H9 (cell line): ENCODE measurements at regions not wholly inside any gene's neighbourhood (a gene's known extent, or its start where the extent isn't known, plus 50 kb on each side); places are given as distances from the start of the nearest gene placed in this dataset.

Experiments used
- DNase-seq: peaks from one replicate; pipeline ENCODE4 v3.0.0-alpha.2; 2017
- H2AFZ ChIP-seq: one replicate; pipeline ENCODE4 v1.6.1; 2013; ENCODE audit warnings: mild to moderate bottlenecking, low read length, control low read depth, moderate library complexity
- H2AK5ac ChIP-seq: 2 replicates; pipeline ENCODE4 v1.6.1; 2013; ENCODE audit warnings: low read length, control low read depth, mixed read lengths; ENCODE audit not compliant: insufficient read length
- H2BK120ac ChIP-seq: one replicate; pipeline ENCODE4 v1.6.1; 2013; ENCODE audit warnings: low read depth, mild to moderate bottlenecking, low read length, control low read depth, inconsistent platforms; ENCODE audit not compliant: poor library complexity, severe bottlenecking
- H2BK12ac ChIP-seq: 2 replicates; pipeline ENCODE4 v1.6.1; 2013; ENCODE audit warnings: low read length, control low read depth, mixed read lengths, low read depth; ENCODE audit not compliant: insufficient read length
- H2BK15ac ChIP-seq: 2 replicates; pipeline ENCODE4 v1.6.1; 2013; ENCODE audit warnings: low read depth, low read length, control low read depth
- H2BK20ac ChIP-seq: one replicate; pipeline ENCODE4 v1.6.1; 2013; ENCODE audit warnings: low read depth, mild to moderate bottlenecking, low read length, control low read depth, inconsistent platforms; ENCODE audit not compliant: poor library complexity, severe bottlenecking
- H2BK5ac ChIP-seq: 2 replicates; pipeline ENCODE4 v1.6.1; 2013; ENCODE audit warnings: low read length, control low read depth, mixed read lengths; ENCODE audit not compliant: insufficient read length
- H3K14ac ChIP-seq: 2 replicates; pipeline ENCODE4 v1.6.1; 2013; ENCODE audit warnings: low read length, control low read depth; ENCODE audit not compliant: insufficient read depth
- H3K18ac ChIP-seq: 2 replicates; pipeline ENCODE4 v1.6.1; 2013; ENCODE audit warnings: low read depth, mild to moderate bottlenecking, mixed read lengths, low read length, control low read depth; ENCODE audit not compliant: insufficient read length
- H3K23ac ChIP-seq: 2 replicates; pipeline ENCODE4 v1.6.1; 2013; ENCODE audit warnings: low read length, control low read depth, mixed read lengths, low read depth; ENCODE audit not compliant: insufficient read length
- H3K23me2 ChIP-seq: 2 replicates; pipeline ENCODE4 v1.6.1; 2013; ENCODE audit warnings: low read depth, mild to moderate bottlenecking, mixed read lengths, low read length, control low read depth; ENCODE audit not compliant: insufficient read length, poor library complexity, severe bottlenecking
- H3K27ac ChIP-seq: 2 replicates; pipeline ENCODE4 v1.5.1; 2013; ENCODE audit warnings: low read length, control low read depth, mixed read lengths, low read depth; ENCODE audit not compliant: insufficient read length
- H3K27me3 ChIP-seq: 2 replicates; pipeline ENCODE4 v1.6.1; 2013; ENCODE audit warnings: low read length, control low read depth, inconsistent platforms; ENCODE audit not compliant: insufficient read depth
- H3K4ac ChIP-seq: 2 replicates; pipeline ENCODE4 v1.6.1; 2013; ENCODE audit warnings: low read depth, mild to moderate bottlenecking, control low read depth, inconsistent platforms, low read length, moderate library complexity
- H3K4me1 ChIP-seq: 2 replicates; pipeline ENCODE4 v1.6.1; 2013; ENCODE audit warnings: low read length, control low read depth, inconsistent platforms; ENCODE audit not compliant: insufficient read depth
- H3K4me2 ChIP-seq: 2 replicates; pipeline ENCODE4 v1.6.1; 2013; ENCODE audit warnings: low read length, control low read depth, mixed read lengths; ENCODE audit not compliant: insufficient read length, insufficient read depth
- H3K56ac ChIP-seq: 2 replicates; pipeline ENCODE4 v1.6.1; 2013; ENCODE audit warnings: low read depth, mild to moderate bottlenecking, mixed read lengths, low read length, control low read depth; ENCODE audit not compliant: insufficient read length
- H3K79me1 ChIP-seq: 2 replicates; pipeline ENCODE4 v1.6.1; 2013; ENCODE audit warnings: low read depth, mild to moderate bottlenecking, moderate library complexity, low read length, control low read depth, inconsistent platforms; ENCODE audit not compliant: insufficient read depth, poor library complexity, severe bottlenecking
- H3K79me2 ChIP-seq: 2 replicates; pipeline ENCODE4 v1.6.1; 2013; ENCODE audit warnings: low read length, control low read depth, inconsistent platforms; ENCODE audit not compliant: insufficient read depth
- H3K9ac ChIP-seq: 2 replicates; pipeline ENCODE4 v1.6.1; 2013; ENCODE audit warnings: low read length, control low read depth, mixed read lengths; ENCODE audit not compliant: insufficient read length; ENCODE audit errors: extremely low read depth
- H3K9me3 ChIP-seq: one replicate; pipeline ENCODE4 v1.6.1; 2013; ENCODE audit warnings: low read depth, low read length, inconsistent platforms; ENCODE audit not compliant: control insufficient read depth
- H3T11ph ChIP-seq: one replicate; pipeline ENCODE4 v1.6.1; 2013; ENCODE audit warnings: mild to moderate bottlenecking, low read length, control low read depth, inconsistent platforms
- H4K20me1 ChIP-seq: one replicate; pipeline ENCODE4 v1.6.1; 2013; ENCODE audit not compliant: control insufficient read depth, insufficient read length, insufficient read depth
- H4K5ac ChIP-seq: 2 replicates; pipeline ENCODE4 v1.6.1; 2013; ENCODE audit warnings: low read depth, mild to moderate bottlenecking, mixed read lengths, low read length, control low read depth; ENCODE audit not compliant: insufficient read length
- H4K8ac ChIP-seq: replicated peaks from 2 replicates; pipeline ENCODE4 v1.6.1; 2013; ENCODE audit warnings: low read length, control low read depth, mixed read lengths, low read depth; ENCODE audit not compliant: insufficient read length
- H4K91ac ChIP-seq: 2 replicates; pipeline ENCODE4 v1.6.1; 2013; ENCODE audit warnings: low read depth, mild to moderate bottlenecking, moderate library complexity, mixed read lengths, low read length, control low read depth; ENCODE audit not compliant: insufficient read length
- H3K27ac Mint-ChIP-seq, 3 experiments: 2 replicates in 2 of 3; 3 replicates in 1 of 3; pipeline ENCODE4 v1.8.0; 2020 to 2021; ENCODE audit warnings: mixed read lengths in 3 of 3, mild to moderate bottlenecking in 1 of 3, moderate library complexity in 1 of 3
- H3K27me3 Mint-ChIP-seq: 2 replicates; pipeline ENCODE4 v1.8.0; 2021; ENCODE audit warnings: low read depth, mild to moderate bottlenecking, moderate library complexity, mixed read lengths
- H3K36me3 Mint-ChIP-seq, 3 experiments: 2 replicates in 2 of 3; 3 replicates in 1 of 3; pipeline ENCODE4 v1.8.0; 2020 to 2021; ENCODE audit warnings: low read depth in 3 of 3, mixed read lengths in 3 of 3; ENCODE audit not compliant: insufficient read depth in 1 of 3
- H3K4me1 Mint-ChIP-seq, 2 experiments: 2 replicates each; pipeline ENCODE4 v1.8.0; 2020; ENCODE audit warnings: mixed read lengths in 2 of 2
- H3K4me3 Mint-ChIP-seq, 2 experiments: 2 replicates in 1 of 2; 3 replicates in 1 of 2; pipeline ENCODE4 v1.8.0; 2020 to 2021; ENCODE audit warnings: mild to moderate bottlenecking in 2 of 2, mixed read lengths in 2 of 2, moderate library complexity in 1 of 2
- H3K9me3 Mint-ChIP-seq, 2 experiments: 2 replicates in 1 of 2; 3 replicates in 1 of 2; pipeline ENCODE4 v1.8.0; 2020; ENCODE audit warnings: mild to moderate bottlenecking in 2 of 2, mixed read lengths in 2 of 2, moderate library complexity in 1 of 2
- WGBS: extraction: QIAGEN DNeasy Blood & Tissue Kit; methylation state at CpG from one replicate; pipeline ENCODE4 v1.1.7; 2013; ENCODE audit warnings: missing lambda C conversion rate, low lambda C conversion rate, mixed read lengths; ENCODE audit not compliant: insufficient read length; ENCODE audit errors: extremely low coverage; 5-methylcytosine and 5-hydroxymethylcytosine counted together
- TF ChIP-seq, protein P1 (sequence below): fragments of 200-600 bp; sonication (generic); conservative IDR thresholded peaks from 3 replicates; pipeline ENCODE4 v1.8.0; 2021; ENCODE audit warnings: antibody characterized with exemption, mild to moderate bottlenecking

- no peak overlapping the region for H3K9ac ChIP-seq
- H3K18ac ChIP-seq: no peak overlapping the region
- no peak overlapping the region for H4K91ac ChIP-seq
- H2BK12ac ChIP-seq: no peak overlapping the region
- H2BK120ac ChIP-seq: no peak overlapping the region
- no peak overlapping the region for H3K23ac ChIP-seq
- no peaks in the 10 kb centered on the region for H3K4me1 ChIP-seq
- no peaks in the 10 kb centered on the region for H3K9me3 ChIP-seq
- H2BK5ac ChIP-seq: no peak overlapping the region
- Mint-ChIP-seq H3K27ac (no peak overlapping the region), H3K9me3 (peaks cover 17 to 23% of the 10 kb centered on the region in 2 experiments; a peak in 4 of 5 replicates), H3K36me3 (peaks cover 0 to 23% (median 1%) of the 10 kb centered on the region in 3 experiments; a peak in 5 of 7 replicates), H3K4me3 (no peak overlapping the region), H3K4me1 (peaks cover 7 to 10% of the 10 kb centered on the region in 2 experiments; a peak in 3 of 4 replicates), H3K27me3 (peaks cover 2% of the 10 kb centered on the region; the same call in 1 of the 2 replicates)
- H2AK5ac ChIP-seq: no peak overlapping the region
- no peaks in the 10 kb centered on the region; the same call in 1 of the 2 replicates for H3K79me2 ChIP-seq
- no peaks in the 10 kb centered on the region for H3K23me2 ChIP-seq
- no peak overlapping the region for H4K5ac ChIP-seq
- TF ChIP-seq, protein P1, sequence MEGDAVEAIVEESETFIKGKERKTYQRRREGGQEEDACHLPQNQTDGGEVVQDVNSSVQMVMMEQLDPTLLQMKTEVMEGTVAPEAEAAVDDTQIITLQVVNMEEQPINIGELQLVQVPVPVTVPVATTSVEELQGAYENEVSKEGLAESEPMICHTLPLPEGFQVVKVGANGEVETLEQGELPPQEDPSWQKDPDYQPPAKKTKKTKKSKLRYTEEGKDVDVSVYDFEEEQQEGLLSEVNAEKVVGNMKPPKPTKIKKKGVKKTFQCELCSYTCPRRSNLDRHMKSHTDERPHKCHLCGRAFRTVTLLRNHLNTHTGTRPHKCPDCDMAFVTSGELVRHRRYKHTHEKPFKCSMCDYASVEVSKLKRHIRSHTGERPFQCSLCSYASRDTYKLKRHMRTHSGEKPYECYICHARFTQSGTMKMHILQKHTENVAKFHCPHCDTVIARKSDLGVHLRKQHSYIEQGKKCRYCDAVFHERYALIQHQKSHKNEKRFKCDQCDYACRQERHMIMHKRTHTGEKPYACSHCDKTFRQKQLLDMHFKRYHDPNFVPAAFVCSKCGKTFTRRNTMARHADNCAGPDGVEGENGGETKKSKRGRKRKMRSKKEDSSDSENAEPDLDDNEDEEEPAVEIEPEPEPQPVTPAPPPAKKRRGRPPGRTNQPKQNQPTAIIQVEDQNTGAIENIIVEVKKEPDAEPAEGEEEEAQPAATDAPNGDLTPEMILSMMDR: no peak
- no peak overlapping the region for H3K56ac ChIP-seq
- H2BK20ac ChIP-seq: no peak overlapping the region
- no peak overlapping the region for H4K8ac ChIP-seq
- peaks cover 2% of the 10 kb centered on the region; the same call in 1 of the 2 replicates for H3K27me3 ChIP-seq
- H3K4ac ChIP-seq: no peak overlapping the region
- H2BK15ac ChIP-seq: no peak overlapping the region
- H3K79me1 ChIP-seq: no peaks in the 10 kb centered on the region
- DNase-seq: no peak
- H3K4me2 ChIP-seq: no peak overlapping the region
- H2AFZ ChIP-seq: no peak overlapping the region
- no CpG with 5 or more reads among the region's 8 CpGs for WGBS
- H4K20me1 ChIP-seq: no peaks in the 10 kb centered on the region
- H3K14ac ChIP-seq: no peak overlapping the region
- no peak overlapping the region for H3K27ac ChIP-seq
- H3T11ph ChIP-seq: no peak overlapping the region
Measured at GRCh38 chr15:38868326-38869114, 303.9 kb upstream of the RASGRP1 start.
